Adrenal gland (tissue), 9 donors: ENCODE measurements at regions not wholly inside any gene's neighbourhood (a gene's known extent, or its start where the extent isn't known, plus 50 kb on each side); places are given as distances from the start of the nearest gene placed in this dataset.
"Not testable (repeated sequence)": the region's sequence is repeated elsewhere in the genome, so short reads cannot be mapped to it uniquely, and the experiment has no call there.

ENCODE experiments used
- DNase-seq, 7 donors: peaks; one replicate each; pipeline ENCODE4 v3.0.0-alpha.2; 2019 to 2020
- H3K27ac ChIP-seq, 5 donors: fragments of 200-600 bp; sonication (generic) in 4 of 5; 1 replicate in 3 of 5; 2 replicates in 2 of 5; pipeline versions ENCODE4 v1.5.1 to v1.8.0; 2016 to 2020; ENCODE audit warnings: mild to moderate bottlenecking in 1 of 5
- H3K27me3 ChIP-seq: fragments of 200-600 bp; 2 replicates; pipeline ENCODE4 v1.8.0; 2021
- H3K36me3 ChIP-seq, 2 donors: fragments of 200-600 bp; replicated peaks in 1 of 2; 1 replicate in 1 of 2; 2 replicates in 1 of 2; pipeline versions ENCODE4 v1.5.1 to v1.8.0; 2018 to 2022
- H3K4me1 ChIP-seq, 2 donors: fragments of 200-600 bp; replicated peaks in 1 of 2; 1 replicate in 1 of 2; 2 replicates in 1 of 2; pipeline versions ENCODE4 v1.5.1 to v1.8.0; 2018 to 2021
- H3K4me3 ChIP-seq, 4 donors: fragments of 200-600 bp; sonication (generic) in 3 of 4; one replicate each; pipeline ENCODE4 v1.5.1; 2016 to 2018
- H3K9me3 ChIP-seq, 3 donors: fragments of 200-600 bp; sonication (generic) in 1 of 3; replicated peaks in 1 of 3; 1 replicate in 2 of 3; 2 replicates in 1 of 3; pipeline versions ENCODE4 v1.5.1 to v1.8.0; 2016 to 2021
- POLR2A ChIP-seq, 2 donors: fragments of 450-650 bp; IDR thresholded peaks; one replicate each; pipeline ENCODE4 v1.6.1; 2017; ENCODE audit warnings: antibody characterized with exemption in 2 of 2, mild to moderate bottlenecking in 2 of 2, moderate library complexity in 1 of 2
- WGBS, 4 donors: extraction: QIAGEN DNeasy Blood & Tissue Kit in 2 of 4; methylation state at CpG; one replicate each; pipeline versions ENCODE4 v1.1.5 to v1.1.7; 2013 to 2017; 5-methylcytosine and 5-hydroxymethylcytosine counted together
- intact Hi-C, 2 donors: fragments of 100-400 bp; cut with DNase I; formaldehyde crosslinking; loops; one replicate each; pipeline versions ENCODE4 v1.14.1 to v1.15.0; 2022 to 2023
- TF ChIP-seq, protein P1 (sequence below), 6 experiments: fragments of 450-650 bp in 4 of 6; fragments of 200-600 bp in 2 of 6; sonication (generic) in 1 of 6; IDR thresholded peaks; 1 replicate in 5 of 6; 2 replicates in 1 of 6; pipeline versions ENCODE4 v1.5.1 to v1.8.0; 2016 to 2021; ENCODE audit warnings: antibody characterized with exemption in 6 of 6, mild to moderate bottlenecking in 2 of 6, moderate library complexity in 1 of 6
- donor health status: healthy with polysubstance abuse.
- donor health status: Bipolar disorder and iron deficiency.
- donor health status: DM: yes; HTN: yes; CAD: no.
- donor health status: DM: no; HTN: no; CAD: no.
- donor health status: DM: no; HTN: no; CAD: no.

DNA sequence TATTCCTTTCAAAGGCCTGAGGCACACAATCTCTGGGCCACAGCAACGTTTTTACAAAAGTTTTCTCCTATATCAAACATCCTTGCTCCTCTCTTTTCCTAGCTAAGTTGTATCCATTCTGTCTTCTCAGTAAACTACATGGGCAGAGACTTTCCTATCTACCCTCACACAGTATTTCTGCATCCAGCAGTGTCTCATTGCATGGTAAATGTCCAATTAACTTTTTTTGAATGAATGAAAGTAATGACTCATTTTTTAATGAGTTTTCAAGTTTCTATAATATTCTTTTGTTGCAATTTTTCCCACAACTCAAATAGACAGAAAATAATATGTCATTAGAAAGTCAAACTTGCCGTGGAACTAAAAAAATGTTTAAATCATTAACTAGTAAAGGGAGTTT, 688.6 kb downstream of the JRKL start:
- no peak for TF ChIP-seq POLR2A (IDR thresholded peaks at IDR 0.05)
- TF ChIP-seq, protein P1, sequence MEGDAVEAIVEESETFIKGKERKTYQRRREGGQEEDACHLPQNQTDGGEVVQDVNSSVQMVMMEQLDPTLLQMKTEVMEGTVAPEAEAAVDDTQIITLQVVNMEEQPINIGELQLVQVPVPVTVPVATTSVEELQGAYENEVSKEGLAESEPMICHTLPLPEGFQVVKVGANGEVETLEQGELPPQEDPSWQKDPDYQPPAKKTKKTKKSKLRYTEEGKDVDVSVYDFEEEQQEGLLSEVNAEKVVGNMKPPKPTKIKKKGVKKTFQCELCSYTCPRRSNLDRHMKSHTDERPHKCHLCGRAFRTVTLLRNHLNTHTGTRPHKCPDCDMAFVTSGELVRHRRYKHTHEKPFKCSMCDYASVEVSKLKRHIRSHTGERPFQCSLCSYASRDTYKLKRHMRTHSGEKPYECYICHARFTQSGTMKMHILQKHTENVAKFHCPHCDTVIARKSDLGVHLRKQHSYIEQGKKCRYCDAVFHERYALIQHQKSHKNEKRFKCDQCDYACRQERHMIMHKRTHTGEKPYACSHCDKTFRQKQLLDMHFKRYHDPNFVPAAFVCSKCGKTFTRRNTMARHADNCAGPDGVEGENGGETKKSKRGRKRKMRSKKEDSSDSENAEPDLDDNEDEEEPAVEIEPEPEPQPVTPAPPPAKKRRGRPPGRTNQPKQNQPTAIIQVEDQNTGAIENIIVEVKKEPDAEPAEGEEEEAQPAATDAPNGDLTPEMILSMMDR (IDR thresholded peaks at IDR 0.05) = no peak
- no peak for DNase-seq
- intact Hi-C loops = no loop called here
- no peaks in the 10 kb centered on the region for H3K4me1 ChIP-seq
- H3K27ac ChIP-seq = no peak overlapping the region
- H3K9me3 ChIP-seq = peaks cover 0 to under 1% (median 0%) of the 10 kb centered on the region in 3 donors
- no peaks in the 10 kb centered on the region for H3K36me3 ChIP-seq
- H3K27me3 ChIP-seq = no peaks in the 10 kb centered on the region
- H3K4me3 ChIP-seq = no peak overlapping the region
- WGBS, 4 donors = 47 to 67% (median 58%) methylated on average over 2 of the region's 2 CpGs

DNA sequence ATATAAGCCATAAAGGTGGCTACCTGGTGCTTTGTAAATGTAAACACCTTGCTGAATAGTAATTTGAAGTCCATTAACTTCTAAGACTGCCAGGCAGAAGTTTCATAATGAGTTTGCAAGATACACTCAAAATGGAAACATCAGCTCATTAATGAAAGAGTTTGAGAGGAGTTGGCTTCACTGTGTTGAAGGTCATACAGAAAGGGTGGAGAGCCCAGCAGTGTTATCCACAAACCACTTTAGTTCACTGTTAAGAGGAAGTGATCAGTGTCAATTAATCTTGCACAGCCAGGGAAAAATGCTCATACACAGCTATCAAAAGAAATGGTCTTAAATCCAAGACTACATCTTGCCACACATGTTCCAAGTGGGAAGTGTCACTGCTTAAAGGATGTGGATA, 689.4 kb downstream of the JRKL start:
- TF ChIP-seq POLR2A (IDR thresholded peaks at IDR 0.05) = no peak
- TF ChIP-seq, protein P1 (IDR thresholded peaks at IDR 0.05) = no peak
- H3K4me1 ChIP-seq = no peaks in the 10 kb centered on the region
- DNase-seq = no peak
- no peaks in the 10 kb centered on the region for H3K9me3 ChIP-seq
- H3K27ac ChIP-seq = no peak overlapping the region
- H3K27me3 ChIP-seq = no peaks in the 10 kb centered on the region
- H3K4me3 ChIP-seq = no peak overlapping the region
- no peaks in the 10 kb centered on the region for H3K36me3 ChIP-seq
- intact Hi-C loops = no loop called here

DNA sequence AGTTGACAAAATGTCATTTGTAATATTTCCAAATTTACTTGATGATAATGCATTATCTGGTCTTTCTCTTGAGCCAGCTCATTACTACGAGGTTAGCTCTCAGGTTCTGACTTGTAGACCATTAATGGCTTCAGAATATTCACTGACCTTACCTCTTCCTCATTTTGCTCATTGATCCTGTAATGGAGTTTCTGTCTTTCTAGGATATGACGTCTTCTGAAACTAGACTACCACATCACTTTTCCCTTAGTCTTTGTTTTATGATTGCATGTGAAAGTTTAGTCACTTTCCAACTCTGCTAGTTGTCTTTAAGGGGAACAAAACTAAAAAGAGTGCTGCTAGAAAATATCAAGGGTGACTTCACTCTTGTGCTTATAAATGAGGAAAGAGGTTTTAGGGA, 697.6 kb downstream of the JRKL start:
- no peak for DNase-seq
- no peak overlapping the region for H3K4me3 ChIP-seq
- H3K27me3 ChIP-seq = no peaks in the 10 kb centered on the region
- no peaks in the 10 kb centered on the region for H3K9me3 ChIP-seq
- 75 to 88% (median 75%) methylated on average over 2 of the region's 2 CpGs for WGBS, 4 donors
- no peaks in the 10 kb centered on the region for H3K36me3 ChIP-seq
- no peaks in the 10 kb centered on the region for H3K4me1 ChIP-seq
- TF ChIP-seq, protein P1 (IDR thresholded peaks at IDR 0.05) = no peak
- no peak for TF ChIP-seq POLR2A (IDR thresholded peaks at IDR 0.05)
- intact Hi-C loops = no loop called here
- H3K27ac ChIP-seq = no peak overlapping the region

DNA sequence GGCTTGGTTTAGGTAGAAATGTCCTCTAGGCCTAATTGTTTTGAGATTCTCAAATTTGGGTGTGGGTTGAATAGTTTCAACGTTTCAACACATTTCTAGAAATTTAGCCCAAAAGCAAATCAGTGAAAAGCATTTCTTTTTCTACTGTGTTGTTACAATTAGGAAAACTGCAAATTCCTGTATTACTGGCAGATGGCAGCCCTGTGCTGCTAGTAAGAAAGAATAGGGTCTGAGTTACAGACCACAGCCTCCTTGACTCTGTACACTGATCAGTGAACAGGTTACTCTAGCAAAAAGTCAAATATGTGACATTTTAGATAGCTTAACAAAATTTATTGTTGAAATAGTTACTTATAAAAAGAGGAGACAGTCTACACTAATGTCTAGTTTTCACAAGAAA, 703.0 kb downstream of the JRKL start:
- H3K4me1 ChIP-seq = no peaks in the 10 kb centered on the region
- no peak overlapping the region for H3K27ac ChIP-seq
- no peak overlapping the region for H3K4me3 ChIP-seq
- no peak for DNase-seq
- intact Hi-C loops = no loop called here
- 63 to 97% (median 68%) methylated on average over 1 of the region's 1 CpG for WGBS, 4 donors
- no peaks in the 10 kb centered on the region for H3K27me3 ChIP-seq
- no peaks in the 10 kb centered on the region for H3K9me3 ChIP-seq
- no peak for TF ChIP-seq POLR2A (IDR thresholded peaks at IDR 0.05)
- TF ChIP-seq, protein P1 (IDR thresholded peaks at IDR 0.05) = no peak
- no peaks in the 10 kb centered on the region for H3K36me3 ChIP-seq

DNA sequence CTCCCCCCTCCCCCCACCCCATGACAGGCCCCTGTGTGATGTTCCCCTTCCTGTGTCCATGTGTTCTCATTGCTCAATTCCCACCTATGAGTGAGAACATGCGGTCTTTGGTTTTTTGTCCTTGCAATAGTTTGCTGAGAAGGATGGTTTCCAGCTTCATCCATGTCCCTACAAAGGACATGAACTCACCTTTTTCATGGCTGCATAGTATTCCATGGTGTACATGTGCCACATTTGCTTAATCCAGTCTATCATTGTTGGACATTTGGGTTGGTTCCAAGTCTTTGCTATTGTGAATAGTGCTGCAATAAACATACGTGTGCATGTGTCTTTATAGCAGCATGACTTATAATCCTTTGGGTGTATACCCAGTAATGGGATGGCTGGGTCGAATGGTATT, 712.4 kb downstream of the JRKL start:
- H3K4me3 ChIP-seq, H3K9me3 ChIP-seq, DNase-seq, H3K27me3 ChIP-seq, H3K27ac ChIP-seq, H3K36me3 ChIP-seq, intact Hi-C loops, H3K4me1 ChIP-seq: not testable (repeated sequence)
- 82 to 91% (median 86%) methylated on average over 2 to 3 of the region's 3 CpGs for WGBS, 4 donors
